SK-N-SH (cell line): ENCODE measurements at regions not wholly inside any gene's neighbourhood (a gene's known extent, or its start where the extent isn't known, plus 50 kb on each side); places are given as distances from the start of the nearest gene placed in this dataset.

ENCODE experiments used
- CTCF ChIA-PET: fragments of 300-600, 350-600 bp; formaldehyde crosslinking; extraction: SDS; loops from one replicate; lab custom pipeline; 2021; lab: Yijun Ruan, JAX
- POLR2A ChIA-PET: fragments of 350-600 bp; sonication (Branson Sonifier 250); formaldehyde crosslinking; extraction: SDS; loops from one replicate; lab custom pipeline; 2020; ENCODE audit warnings: antibody characterized with exemption, inconsistent platforms; lab: Yijun Ruan, JAX
- DNase-seq: peaks from one replicate; pipeline ENCODE4 v3.0.0; 2012
- H2AFZ ChIP-seq: fragments of 200-600 bp; sonication (generic); 2 replicates; pipeline ENCODE4 v1.8.1; 2016; ENCODE audit warnings: antibody characterized with exemption, mild to moderate bottlenecking, low read depth
- H3F3A ChIP-seq: fragments of 200-600 bp; sonication (generic); replicated peaks from 2 replicates; pipeline ENCODE3; 2016; ENCODE audit warnings: antibody characterized with exemption, mild to moderate bottlenecking; ENCODE audit not compliant: insufficient read depth
- H3K27ac ChIP-seq, 2 experiments: fragments of 200-500 bp in 1 of 2; fragments of 200-600 bp in 1 of 2; sonication (Bioruptor generic) in 1 of 2; sonication (generic), shearing (Covaris generic) in 1 of 2; 2 replicates each; pipeline versions ENCODE4 v1.5.1 to v1.6.1; 2014 to 2016; ENCODE audit warnings: low read depth in 2 of 2, inconsistent platforms in 1 of 2, low read length in 1 of 2, mild to moderate bottlenecking in 1 of 2, mixed read lengths in 1 of 2
- H3K27me3 ChIP-seq: fragments of 200-600 bp; sonication (generic), shearing (Covaris generic); 2 replicates; pipeline ENCODE4 v1.6.1; 2016; ENCODE audit warnings: mixed run types; ENCODE audit not compliant: insufficient read depth
- H3K36me3 ChIP-seq, 2 experiments: fragments of 200-500 bp in 1 of 2; fragments of 200-600 bp in 1 of 2; sonication (Bioruptor generic) in 1 of 2; sonication (generic) in 1 of 2; replicated peaks in 1 of 2; 2 replicates each; pipeline versions ENCODE3 to v1.5.1; 2014 to 2016; ENCODE audit warnings: low read length in 1 of 2, mild to moderate bottlenecking in 1 of 2; ENCODE audit not compliant: insufficient read depth in 2 of 2, control insufficient read depth in 1 of 2
- H3K4me1 ChIP-seq, 2 experiments: fragments of 200-500 bp in 1 of 2; fragments of 200-600 bp in 1 of 2; sonication (Bioruptor generic) in 1 of 2; sonication (generic), shearing (Covaris generic) in 1 of 2; 2 replicates each; pipeline versions ENCODE4 v1.5.1 to v1.6.1; 2014 to 2016; ENCODE audit warnings: low read depth in 1 of 2, low read length in 1 of 2, mixed run types in 1 of 2; ENCODE audit not compliant: insufficient read depth in 2 of 2, control insufficient read depth in 1 of 2
- H3K4me2 ChIP-seq: fragments of 200-600 bp; sonication (generic), shearing (Covaris generic); 2 replicates; pipeline ENCODE4 v1.6.1; 2017; ENCODE audit warnings: mixed run types
- H3K4me3 ChIP-seq, 2 experiments: fragments of 200-500 bp in 1 of 2; fragments of 200-600 bp in 1 of 2; sonication (Bioruptor generic) in 1 of 2; sonication (generic), shearing (Covaris generic) in 1 of 2; 2 replicates each; pipeline versions ENCODE4 v1.5.1 to v1.8.1; 2014 to 2016; ENCODE audit warnings: low read depth in 2 of 2, inconsistent platforms in 1 of 2, low read length in 1 of 2, mild to moderate bottlenecking in 1 of 2, mixed read lengths in 1 of 2, moderate library complexity in 1 of 2
- H3K79me2 ChIP-seq: fragments of 200-600 bp; sonication (generic); 2 replicates; pipeline ENCODE4 v1.8.1; 2017; ENCODE audit warnings: mild to moderate bottlenecking; ENCODE audit not compliant: insufficient read depth
- H3K9ac ChIP-seq: fragments of 200-600 bp; sonication (generic); 2 replicates; pipeline ENCODE4 v1.6.1; 2017; ENCODE audit warnings: mixed run types
- H3K9me2 ChIP-seq: fragments of 200-600 bp; sonication (generic); 2 replicates; pipeline ENCODE4 v1.6.1; 2017; ENCODE audit warnings: mixed run types
- H3K9me3 ChIP-seq: fragments of 200-600 bp; sonication (generic); 2 replicates; pipeline ENCODE4 v1.6.1; 2017; ENCODE audit warnings: mixed run types, mild to moderate bottlenecking, moderate library complexity
- H4K20me1 ChIP-seq: fragments of 200-600 bp; sonication (generic); 2 replicates; pipeline ENCODE4 v1.6.1; 2017; ENCODE audit warnings: mild to moderate bottlenecking, mixed run types; ENCODE audit not compliant: insufficient read depth
- CHD2 ChIP-seq: fragments of 150-350 bp; IDR thresholded peaks from 2 replicates; pipeline ENCODE4 v1.6.1; 2018; ENCODE audit warnings: low read length; ENCODE audit not compliant: partially characterized antibody
- CTCF ChIP-seq: fragments of 200-600 bp; sonication (generic); IDR thresholded peaks from 2 replicates; pipeline ENCODE4 v1.6.1; 2017; ENCODE audit warnings: antibody characterized with exemption, mild to moderate bottlenecking, moderate library complexity
- ELF1 ChIP-seq: IDR thresholded peaks from 2 replicates; pipeline ENCODE4 v1.4.0; 2012
- EP300 ChIP-seq, 2 experiments: IDR thresholded peaks; 2 replicates each; pipeline versions ENCODE4 v1.4.0 to v1.6.1; 2012; ENCODE audit warnings: borderline replicate concordance in 1 of 2, low read depth in 1 of 2, low read length in 1 of 2
- GABPA ChIP-seq: IDR thresholded peaks from 2 replicates; pipeline ENCODE4 v1.4.0; 2012; ENCODE audit warnings: low read depth, mild to moderate bottlenecking
- GATA2 ChIP-seq: sonication (generic); formaldehyde crosslinking; IDR thresholded peaks from 2 replicates; pipeline ENCODE4 v1.5.0; 2020; ENCODE audit warnings: mild to moderate bottlenecking, missing genetic modification reagents
- IRF3 ChIP-seq: fragments of 150-350 bp; IDR thresholded peaks from 2 replicates; pipeline ENCODE4 v1.6.1; 2016; ENCODE audit warnings: mild to moderate bottlenecking, low read depth, low read length
- MAX ChIP-seq: IDR thresholded peaks from 2 replicates; pipeline ENCODE4 v1.4.0; 2012; ENCODE audit warnings: low read depth
- MXI1 ChIP-seq: IDR thresholded peaks from 2 replicates; pipeline ENCODE4 v1.6.1; 2012; ENCODE audit warnings: mild to moderate bottlenecking, low read depth, low read length, improper control_type of control experiment
- NFIC ChIP-seq: IDR thresholded peaks from 2 replicates; pipeline ENCODE4 v1.4.0; 2012; ENCODE audit warnings: borderline replicate concordance
- NRF1 ChIP-seq: IDR thresholded peaks from 2 replicates; pipeline ENCODE4 v1.6.1; 2012; ENCODE audit warnings: low read depth, mild to moderate bottlenecking, low read length
- PBX3 ChIP-seq: IDR thresholded peaks from 2 replicates; pipeline ENCODE4; 2012
- RAD21 ChIP-seq: IDR thresholded peaks from 2 replicates; pipeline ENCODE4 v1.6.1; 2012; ENCODE audit warnings: mild to moderate bottlenecking, low read length
- RCOR1 ChIP-seq: fragments of 150-350 bp; IDR thresholded peaks from 2 replicates; pipeline ENCODE4 v1.6.1; 2017; ENCODE audit warnings: antibody characterized with exemption, low read length
- RFX5 ChIP-seq: IDR thresholded peaks from 2 replicates; pipeline ENCODE4 v1.6.1; 2012; ENCODE audit warnings: mild to moderate bottlenecking, improper control_type of control experiment, low read length
- RXRA ChIP-seq: IDR thresholded peaks from 2 replicates; pipeline ENCODE4 v1.4.0; 2012; ENCODE audit warnings: low read depth, mild to moderate bottlenecking, borderline replicate concordance
- SIN3A ChIP-seq: IDR thresholded peaks from 2 replicates; pipeline ENCODE4 v1.6.1; 2012; ENCODE audit warnings: low read depth, mild to moderate bottlenecking, low read length, moderate library complexity, borderline replicate concordance
- SMC3 ChIP-seq: IDR thresholded peaks from 2 replicates; pipeline ENCODE4 v1.6.1; 2012; ENCODE audit warnings: low read depth, low read length, improper control_type of control experiment
- USF1 ChIP-seq: IDR thresholded peaks from 2 replicates; pipeline ENCODE4 v1.4.0; 2012; ENCODE audit warnings: low read depth, borderline replicate concordance
- YY1 ChIP-seq: IDR thresholded peaks from 2 replicates; pipeline ENCODE4 v1.4.0; 2012; ENCODE audit warnings: low read depth, mild to moderate bottlenecking
- ZBTB33 ChIP-seq: IDR thresholded peaks from 2 replicates; pipeline ENCODE4 v1.4.0; 2012; ENCODE audit warnings: low read depth, borderline replicate concordance
- WGBS: methylation state at CpG from one replicate; pipeline ENCODE4 v1.1.6; 2017; ENCODE audit warnings: low lambda C conversion rate; 5-methylcytosine and 5-hydroxymethylcytosine counted together

GRCh38 chr3:24714436-24714835, 219.8 kb upstream of the THRB start:
- Histone ChIP-seq H3F3A (no peaks in the 10 kb centered on the region), H3K36me3 (no peaks in the 10 kb centered on the region), H3K79me2 (no peaks in the 10 kb centered on the region), H4K20me1 (no peaks in the 10 kb centered on the region), H3K4me2 (no peak overlapping the region), H3K27me3 (no peaks in the 10 kb centered on the region), H3K27ac (no peak overlapping the region), H2AFZ (no peak overlapping the region), H3K9me2 (no peaks in the 10 kb centered on the region), H3K4me3 (no peak overlapping the region), H3K4me1 (no peaks in the 10 kb centered on the region), H3K9ac (no peak overlapping the region), H3K9me3 (no peaks in the 10 kb centered on the region)
- DNase-seq: no peak
- ChIA-PET CTCF (no interaction called here), POLR2A (no interaction called here)
- TF ChIP-seq CHD2 (no peak), EP300 (IDR thresholded peaks at IDR 0.05; ENCODE audit: borderline replicate concordance in 1 of 2, low read depth in 1 of 2, low read length in 1 of 2) (no peak), MAX (no peak), GABPA (no peak), RAD21 (no peak), ZBTB33 (no peak), YY1 (no peak), NRF1 (no peak), SIN3A (no peak)

GRCh38 chr3:24715171-24715792, 220.6 kb upstream of the THRB start:
- Histone ChIP-seq H3K4me3 (no peak overlapping the region), H3K79me2 (no peaks in the 10 kb centered on the region), H4K20me1 (no peaks in the 10 kb centered on the region), H3K9ac (no peak overlapping the region), H3K9me3 (no peaks in the 10 kb centered on the region), H3K4me2 (no peak overlapping the region), H3K27ac (no peak overlapping the region), H3F3A (no peaks in the 10 kb centered on the region), H3K9me2 (no peaks in the 10 kb centered on the region), H3K27me3 (no peaks in the 10 kb centered on the region), H3K4me1 (no peaks in the 10 kb centered on the region), H3K36me3 (no peaks in the 10 kb centered on the region), H2AFZ (no peak overlapping the region)
- ChIA-PET CTCF (interaction anchor here (0.7 to 1.0 kb wide), 2 partner anchors 25 to 42 kb away, joined by 3 read pairs; no protein-coding TSS in a partner anchor), POLR2A (no interaction called here)
- no peak for DNase-seq
- WGBS: 49% methylated on average over 5 of the region's 5 CpGs
- TF ChIP-seq EP300 (IDR thresholded peaks at IDR 0.05; ENCODE audit: borderline replicate concordance in 1 of 2, low read depth in 1 of 2, low read length in 1 of 2): no peak
- TF ChIP-seq CTCF: no peak
- no peak for TF ChIP-seq RCOR1
- TF ChIP-seq RXRA: no peak
- no peak for TF ChIP-seq NFIC
- no peak for TF ChIP-seq MXI1
- TF ChIP-seq IRF3: no peak
- TF ChIP-seq PBX3: no peak
- no peak for TF ChIP-seq SMC3
- no peak for TF ChIP-seq MAX
- TF ChIP-seq GATA2: no peak
- TF ChIP-seq RFX5: no peak
- TF ChIP-seq YY1: no peak
- TF ChIP-seq ELF1: no peak
- no peak for TF ChIP-seq USF1
